ENCODE measurements at regions not wholly inside any gene's neighbourhood (a gene's known extent, or its start where the extent isn't known, plus 50 kb on each side); places are given as distances from the start of the nearest gene placed in this dataset.

DNA sequence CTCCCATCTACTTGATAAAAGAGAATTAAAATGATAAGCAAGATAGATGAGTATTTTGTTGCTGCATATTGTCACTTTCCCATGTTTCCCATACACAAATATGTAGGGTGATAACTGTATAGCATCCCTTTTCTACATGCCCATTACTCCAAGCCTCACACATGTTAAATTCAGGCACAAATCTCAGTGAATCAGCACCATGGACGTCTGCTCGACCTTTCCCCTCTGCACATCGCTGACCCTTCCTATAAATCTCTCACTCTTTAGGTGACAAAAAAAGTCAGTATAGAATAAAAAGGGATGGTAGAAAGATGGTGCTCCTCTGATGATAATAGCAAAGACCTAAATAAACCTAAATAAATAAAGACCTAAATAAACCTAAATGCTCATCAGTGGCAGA lies 1097.7 kb upstream of the C9orf72 start:
- TF ChIP-seq ZNF160 (CRISPR knock-in tag; IDR thresholded peaks at IDR 0.05): no peak
- no peak for TF ChIP-seq GTF2F1 (IDR thresholded peaks at IDR 0.05; ENCODE audit: low read length)
- no peak for TF ChIP-seq SIN3A (IDR thresholded peaks at IDR 0.05; ENCODE audit: borderline replicate concordance, low read depth, low read length)
- no peak for TF ChIP-seq ZNF530 (CRISPR knock-in tag; IDR thresholded peaks at IDR 0.05; ENCODE audit: low read depth)
- no peak for TF ChIP-seq MAFK (conservative IDR thresholded peaks at IDR 0.05 in 1 of 2, IDR thresholded peaks at IDR 0.05 in 1 of 2; ENCODE audit: low read length in 2 of 2)
- TF ChIP-seq, protein P1, sequence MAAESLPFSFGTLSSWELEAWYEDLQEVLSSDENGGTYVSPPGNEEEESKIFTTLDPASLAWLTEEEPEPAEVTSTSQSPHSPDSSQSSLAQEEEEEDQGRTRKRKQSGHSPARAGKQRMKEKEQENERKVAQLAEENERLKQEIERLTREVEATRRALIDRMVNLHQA (CRISPR knock-in tag; IDR thresholded peaks at IDR 0.05): no peak
- no peak for TF ChIP-seq KDM5A (IDR thresholded peaks at IDR 0.05; ENCODE audit: borderline replicate concordance, low read length)
- TF ChIP-seq ZNF713 (CRISPR knock-in tag; IDR thresholded peaks at IDR 0.05): no peak
- no peak for TF ChIP-seq ZNF543 (CRISPR knock-in tag; IDR thresholded peaks at IDR 0.05)
- TF ChIP-seq, protein P2, sequence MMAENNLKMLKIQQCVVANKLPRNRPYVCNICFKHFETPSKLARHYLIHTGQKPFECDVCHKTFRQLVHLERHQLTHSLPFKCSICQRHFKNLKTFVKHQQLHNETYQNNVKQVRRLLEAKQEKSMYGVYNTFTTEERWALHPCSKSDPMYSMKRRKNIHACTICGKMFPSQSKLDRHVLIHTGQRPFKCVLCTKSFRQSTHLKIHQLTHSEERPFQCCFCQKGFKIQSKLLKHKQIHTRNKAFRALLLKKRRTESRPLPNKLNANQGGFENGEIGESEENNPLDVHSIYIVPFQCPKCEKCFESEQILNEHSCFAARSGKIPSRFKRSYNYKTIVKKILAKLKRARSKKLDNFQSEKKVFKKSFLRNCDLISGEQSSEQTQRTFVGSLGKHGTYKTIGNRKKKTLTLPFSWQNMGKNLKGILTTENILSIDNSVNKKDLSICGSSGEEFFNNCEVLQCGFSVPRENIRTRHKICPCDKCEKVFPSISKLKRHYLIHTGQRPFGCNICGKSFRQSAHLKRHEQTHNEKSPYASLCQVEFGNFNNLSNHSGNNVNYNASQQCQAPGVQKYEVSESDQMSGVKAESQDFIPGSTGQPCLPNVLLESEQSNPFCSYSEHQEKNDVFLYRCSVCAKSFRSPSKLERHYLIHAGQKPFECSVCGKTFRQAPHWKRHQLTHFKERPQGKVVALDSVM (CRISPR knock-in tag; IDR thresholded peaks at IDR 0.05): no peak
- TF ChIP-seq, protein P3, sequence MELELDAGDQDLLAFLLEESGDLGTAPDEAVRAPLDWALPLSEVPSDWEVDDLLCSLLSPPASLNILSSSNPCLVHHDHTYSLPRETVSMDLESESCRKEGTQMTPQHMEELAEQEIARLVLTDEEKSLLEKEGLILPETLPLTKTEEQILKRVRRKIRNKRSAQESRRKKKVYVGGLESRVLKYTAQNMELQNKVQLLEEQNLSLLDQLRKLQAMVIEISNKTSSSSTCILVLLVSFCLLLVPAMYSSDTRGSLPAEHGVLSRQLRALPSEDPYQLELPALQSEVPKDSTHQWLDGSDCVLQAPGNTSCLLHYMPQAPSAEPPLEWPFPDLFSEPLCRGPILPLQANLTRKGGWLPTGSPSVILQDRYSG (CRISPR knock-in tag; IDR thresholded peaks at IDR 0.05): no peak
- TF ChIP-seq ATF7-NPFF (CRISPR knock-in tag; IDR thresholded peaks at IDR 0.05; ENCODE audit: low read depth): no peak
- Histone ChIP-seq H3K4me2 (ENCODE audit: low read depth, low read length) (no peak overlapping the region), H3K9ac (ENCODE audit: insufficient read depth, low read depth, low read length) (no peak overlapping the region), H3K36me3 (replicated peaks in 1 of 2; ENCODE audit: control insufficient read depth in 1 of 2, insufficient read depth in 2 of 2, low read length in 2 of 2) (no peaks in the 10 kb centered on the region), H4K20me1 (ENCODE audit: insufficient read depth, low read length) (no peaks in the 10 kb centered on the region), H3K27me3 (ENCODE audit: control insufficient read depth in 1 of 2, insufficient read depth in 2 of 2, low read length in 2 of 2) (no peaks in the 10 kb centered on the region), H2AFZ (ENCODE audit: low read length) (no peak overlapping the region), H3K9me3 (ENCODE audit: low read length) (no peaks in the 10 kb centered on the region), H3K4me1 (ENCODE audit: insufficient read depth, low read length) (no peaks in the 10 kb centered on the region), H3K27ac (ENCODE audit: extremely low read length, insufficient read depth, low read length) (no peak overlapping the region), H3K4me3 (replicated peaks in 1 of 3; ENCODE audit: insufficient read depth in 1 of 3, low read depth in 2 of 3, low read length in 3 of 3) (no peak overlapping the region), H3K79me2 (ENCODE audit: insufficient read depth, low read length) (no peaks in the 10 kb centered on the region)
- FAIRE-seq: no peak
- ChIA-PET POLR2A (no interaction called here), CTCF (ENCODE audit: low intra/inter-chr PET ratio, low total read pairs) (no interaction called here)
- intact Hi-C loops (cut with micrococcal nuclease; ENCODE audit: unreplicated experiment): no loop called here
- no peak for DNase-seq (ENCODE audit: low spot score)
- WGBS (ENCODE audit: low lambda C conversion rate): 0% methylated on average over 3 of the region's 3 CpGs
- no TSS peak for BruUV-seq (replicated peaks)
- in situ Hi-C loops (cut with HindIII; ENCODE audit: extremely low pct_ligation_motif_present, low pct_unique_long_range_greater_than_20kb): no loop called here
- no peak for ATAC-seq
